HG03460 (cell line): ENCODE measurements at regions not wholly inside any gene's neighbourhood (a gene's known extent, or its start where the extent isn't known, plus 50 kb on each side); places are given as distances from the start of the nearest gene placed in this dataset.

Experiments used
- ATAC-seq: cut with Tn5 transposase; IDR thresholded peaks from one replicate; pipeline ENCODE4 v1.9.1; 2021; ENCODE audit not compliant: unreplicated experiment

- peak; percentile 63 for ATAC-seq
Measured at GRCh38 chr4:163755013-163755412, 260.5 kb downstream of the TMA16 start.

GRCh38 chr4:163757219-163757618 is 262.7 kb downstream of the TMA16 start:
- ATAC-seq = no peak

- no peak for ATAC-seq
Measured at GRCh38 chr4:163758032-163758431, 263.5 kb downstream of the TMA16 start.

GRCh38 chr4:163762741-163763140 is 268.3 kb downstream of the TMA16 start:
- ATAC-seq = no peak

- ATAC-seq = no peak
Measured at GRCh38 chr4:163764569-163764968, 270.1 kb downstream of the TMA16 start.

- no peak for ATAC-seq
Measured at GRCh38 chr4:163768014-163768413, 273.5 kb downstream of the TMA16 start.

GRCh38 chr4:163772238-163772637 is 277.7 kb downstream of the TMA16 start:
- no peak for ATAC-seq

GRCh38 chr4:163773940-163774339 is 279.4 kb downstream of the TMA16 start:
- no peak for ATAC-seq

GRCh38 chr4:163776957-163777356 is 282.5 kb downstream of the TMA16 start:
- ATAC-seq = no peak

- no peak for ATAC-seq
Measured at GRCh38 chr4:163781726-163782125, 287.2 kb downstream of the TMA16 start.

- no peak for ATAC-seq
Measured at GRCh38 chr4:163790231-163790630, 295.7 kb downstream of the TMA16 start.

- ATAC-seq = no peak
Measured at GRCh38 chr4:163795885-163796284, 301.4 kb downstream of the TMA16 start.

GRCh38 chr4:163804001-163804400 is 309.5 kb downstream of the TMA16 start:
- no peak for ATAC-seq

- ATAC-seq = no peak
Measured at GRCh38 chr4:163806653-163807052, 312.2 kb downstream of the TMA16 start.

- ATAC-seq = no peak
Measured at GRCh38 chr4:163808011-163808410, 313.5 kb downstream of the TMA16 start.

- ATAC-seq = no peak
Measured at GRCh38 chr4:163810755-163811154, 316.3 kb downstream of the TMA16 start.

GRCh38 chr4:163815776-163816175 is 321.3 kb downstream of the TMA16 start:
- peak; percentile 76 for ATAC-seq

GRCh38 chr4:163816494-163816893 is 322.0 kb downstream of the TMA16 start:
- ATAC-seq = no peak

GRCh38 chr4:163818673-163819072 is 324.2 kb downstream of the TMA16 start:
- no peak for ATAC-seq

- no peak for ATAC-seq
Measured at GRCh38 chr4:163833669-163834068, 339.2 kb downstream of the TMA16 start.

GRCh38 chr4:163846008-163846407 is 351.5 kb downstream of the TMA16 start:
- no peak for ATAC-seq

- no peak for ATAC-seq
Measured at GRCh38 chr4:163852246-163852645, 357.8 kb downstream of the TMA16 start.

GRCh38 chr4:163857903-163858302 is 363.4 kb downstream of the TMA16 start:
- ATAC-seq = no peak

- no peak for ATAC-seq
Measured at GRCh38 chr4:163858515-163858914, 364.0 kb downstream of the TMA16 start.
